ENCODE measurements at regions not wholly inside any gene's neighbourhood (a gene's known extent, or its start where the extent isn't known, plus 50 kb on each side); places are given as distances from the start of the nearest gene placed in this dataset.

GRCh38 chr7:130881091-130881798 lies 147.2 kb upstream of the KLF14 start:
- DNase-seq = no peak

DNA sequence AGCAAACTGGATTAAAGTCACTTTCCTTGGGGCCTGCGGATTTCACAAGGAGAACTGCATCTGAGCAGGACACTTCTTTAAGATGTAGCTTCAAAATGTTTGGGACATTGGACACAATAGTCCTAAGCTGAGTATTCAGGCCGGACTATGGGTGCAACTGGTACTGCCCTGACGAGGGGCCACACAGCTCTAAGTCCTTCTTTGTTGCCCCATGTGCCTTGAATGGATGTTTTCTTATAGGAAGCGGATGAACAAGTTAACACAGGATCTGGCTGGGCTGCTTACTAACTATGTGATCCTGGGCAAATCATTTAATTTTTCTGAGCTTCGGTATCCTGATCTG lies 147.8 kb upstream of the KLF14 start:
- DNase-seq = no peak

GRCh38 chr7:130882396-130882795 lies 148.4 kb upstream of the KLF14 start:
- DNase-seq = no peak

GRCh38 chr7:130883928-130884327 lies 149.9 kb upstream of the KLF14 start:
- no peak for DNase-seq

DNA sequence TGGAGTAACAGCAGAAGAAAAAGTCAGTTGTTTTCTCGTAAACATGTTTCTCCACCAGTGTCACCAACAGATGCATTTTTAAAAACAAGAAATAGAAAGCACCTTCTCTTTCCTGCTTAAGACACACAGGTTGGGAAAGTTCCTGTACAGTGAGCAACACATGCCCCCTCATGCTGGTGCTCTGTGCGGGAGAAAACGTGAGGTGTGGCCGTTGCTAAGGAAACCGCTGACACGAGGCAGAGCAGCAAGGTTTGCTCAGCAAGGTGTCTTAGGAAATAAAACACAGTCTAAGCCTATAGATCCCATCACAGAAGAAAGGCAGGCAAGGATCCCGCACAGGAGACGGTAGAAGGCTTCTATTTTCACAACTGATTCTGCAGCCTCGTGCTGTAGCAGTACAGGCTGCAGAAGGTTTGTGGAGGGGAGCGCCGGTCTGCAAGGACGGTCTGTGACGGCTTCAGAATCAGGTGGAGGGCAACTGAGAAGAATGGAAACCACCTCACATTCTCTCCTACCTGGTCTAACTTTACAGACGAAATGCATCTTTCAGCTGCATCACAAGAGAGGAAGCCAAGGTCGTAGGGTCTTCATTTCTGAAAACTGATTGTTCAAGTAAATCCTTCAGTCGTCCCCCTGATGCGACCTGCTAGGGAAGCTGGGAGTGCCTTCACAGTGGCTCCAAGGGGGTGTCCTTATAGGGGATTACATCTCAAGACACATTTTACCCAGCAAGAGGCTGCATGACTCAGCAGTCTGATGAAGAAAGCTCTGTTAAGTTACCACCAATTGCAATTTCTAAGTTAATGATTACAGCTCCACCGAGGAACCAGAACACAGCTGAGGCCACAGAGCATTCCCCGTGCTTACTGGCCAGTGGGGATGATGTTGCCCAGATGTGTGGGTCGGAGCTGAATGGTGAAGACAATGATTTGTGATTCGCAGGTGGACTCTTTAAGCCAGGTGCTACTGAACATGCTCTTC lies 150.7 kb upstream of the KLF14 start:
- no peak for DNase-seq

- DNase-seq = no peak
Observed at GRCh38 chr7:130886438-130887135, 152.6 kb upstream of the KLF14 start.

- peak; percentile 54 for DNase-seq
Observed at GRCh38 chr7:130887182-130887956, 153.4 kb upstream of the KLF14 start.

- DNase-seq = no peak
Observed at GRCh38 chr7:130887957-130888371, 154.0 kb upstream of the KLF14 start.

GRCh38 chr7:130888468-130888867 lies 154.5 kb upstream of the KLF14 start:
- DNase-seq = no peak

DNA sequence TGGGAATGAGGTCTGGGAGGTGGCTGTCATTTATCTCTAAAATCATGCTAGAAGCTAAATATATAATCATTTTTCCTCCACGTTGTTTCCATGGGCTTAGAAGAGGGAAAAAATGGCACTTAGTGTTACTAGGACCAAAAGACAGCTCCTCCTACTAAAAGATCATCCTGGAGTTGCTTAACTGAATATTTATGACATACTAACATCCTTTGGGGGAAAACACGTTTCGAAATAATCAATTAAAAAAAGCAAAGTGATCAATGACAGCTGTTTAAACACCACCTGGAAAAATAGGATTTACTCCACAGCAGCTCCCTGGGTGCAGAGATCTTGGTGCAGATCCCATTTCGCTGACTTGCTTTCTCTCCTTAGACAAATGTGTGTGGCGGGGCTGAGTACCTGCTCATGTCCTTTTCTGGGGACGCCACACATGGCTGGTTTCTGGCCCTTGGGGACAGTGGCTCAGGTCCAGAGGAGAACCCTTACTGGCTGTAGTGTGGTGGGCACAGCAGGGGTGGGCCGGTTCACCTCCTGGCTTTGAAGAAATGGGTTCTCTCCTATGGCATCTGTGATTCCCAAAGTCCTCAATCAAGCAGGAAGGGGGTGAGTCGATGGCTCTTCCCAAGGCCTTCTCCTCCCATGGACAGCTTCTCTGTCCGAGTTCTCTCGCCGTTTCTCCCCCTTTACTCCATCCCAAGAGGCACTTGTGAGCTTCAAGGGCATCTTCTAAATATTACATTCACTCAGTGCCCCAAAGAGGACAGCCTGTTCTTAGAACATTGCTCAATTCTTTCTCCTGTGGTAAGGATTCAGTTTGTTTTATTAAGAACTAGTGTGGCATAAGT lies 156.4 kb upstream of the KLF14 start:
- no peak for DNase-seq

- peak; percentile 90 for DNase-seq
Observed at GRCh38 chr7:130891254-130892094, 157.5 kb upstream of the KLF14 start.

- peak; percentile 44 for DNase-seq
Observed at GRCh38 chr7:130893441-130893894, 159.5 kb upstream of the KLF14 start.

DNA sequence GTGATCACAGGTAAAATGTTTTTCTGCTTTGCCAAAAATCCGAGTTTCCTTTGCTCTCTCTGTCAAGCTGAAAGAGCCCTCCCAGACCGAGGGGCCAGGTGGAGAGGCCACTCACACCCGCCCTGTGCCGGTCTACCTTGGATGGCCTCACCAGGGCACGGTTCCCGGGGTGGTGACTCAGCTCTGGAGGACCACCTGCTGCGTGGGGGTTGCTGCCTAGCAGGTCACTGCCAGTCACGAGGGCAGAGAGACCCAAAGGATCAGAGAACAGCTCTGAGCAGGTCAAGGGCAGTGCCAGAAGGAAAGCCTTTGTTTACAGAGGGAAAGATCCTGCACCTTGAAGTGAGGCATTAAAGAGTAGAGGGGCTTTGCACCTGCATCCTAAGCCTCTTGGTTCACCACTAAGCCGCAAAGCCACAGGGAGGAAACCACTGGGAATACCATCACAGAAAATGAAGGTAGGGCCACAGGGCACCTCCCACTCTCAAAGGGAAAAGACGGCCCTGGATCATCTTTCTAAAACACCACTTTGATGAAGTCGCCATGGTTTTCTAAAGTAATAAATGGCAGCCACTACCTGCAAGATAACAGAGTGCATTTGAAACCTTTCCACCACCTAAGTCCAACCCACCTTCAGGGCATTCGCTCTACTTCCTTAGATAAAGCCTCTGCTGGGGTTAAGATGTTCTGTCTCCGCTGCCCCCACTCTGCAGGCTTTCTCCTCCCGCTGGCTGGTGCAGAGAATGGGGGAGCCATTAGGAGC lies 160.3 kb upstream of the KLF14 start:
- no peak for DNase-seq

DNA sequence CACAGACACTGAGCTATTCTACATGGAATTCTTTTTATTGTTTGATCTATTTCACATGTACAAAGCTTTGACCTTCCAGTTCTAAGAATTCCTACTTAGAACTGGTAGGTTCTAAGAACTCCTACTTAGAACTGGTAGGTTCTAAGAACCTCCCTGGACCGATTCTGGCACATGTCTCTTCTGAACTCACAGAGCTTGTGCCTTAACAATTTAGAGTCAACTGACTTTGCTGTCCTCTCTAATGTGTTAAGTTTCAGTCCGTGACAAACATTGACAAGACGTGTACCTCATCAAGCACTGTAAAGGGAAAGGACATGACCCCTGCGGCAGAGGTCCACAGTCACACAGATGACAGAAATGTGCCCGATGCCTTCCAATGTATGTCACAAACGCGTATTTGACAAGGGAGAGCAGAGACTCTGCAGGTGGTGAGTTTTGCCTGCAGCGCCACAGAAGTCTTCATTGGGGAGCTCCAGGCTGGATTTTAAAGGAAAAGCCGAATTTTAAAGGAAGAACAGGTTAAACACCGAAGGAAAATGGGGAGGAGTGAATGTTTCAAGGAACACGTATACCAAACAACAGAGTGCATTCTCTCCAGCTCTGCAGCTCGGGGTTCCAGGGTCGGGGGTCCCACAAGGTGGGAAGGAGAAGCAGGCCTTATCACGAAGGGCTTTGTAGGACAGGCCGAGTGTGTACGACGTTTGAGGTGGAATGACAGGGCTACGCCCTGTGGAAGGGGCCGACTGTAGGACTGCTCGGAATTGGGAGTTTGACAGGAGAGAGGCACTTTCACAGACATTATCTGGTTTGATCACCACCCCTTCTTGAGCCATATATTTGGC lies 161.1 kb upstream of the KLF14 start:
- DNase-seq = no peak

- DNase-seq = no peak
Observed at GRCh38 chr7:130896051-130896881, 162.3 kb upstream of the KLF14 start.

GRCh38 chr7:130896898-130897514 lies 163.0 kb upstream of the KLF14 start:
- DNase-seq = peak; percentile 32
